ENCODE measurements at regions not wholly inside any gene's neighbourhood (a gene's known extent, or its start where the extent isn't known, plus 50 kb on each side); places are given as distances from the start of the nearest gene placed in this dataset.

GRCh38 chr9:86782831-86783230, 164.5 kb downstream of the GAS1 start:
- H3K4me3 Mint-ChIP-seq, result no peak overlapping the region
- TF ChIP-seq CTCF (IDR thresholded peaks at IDR 0.05), result no peak
- Histone ChIP-seq H3K9ac (ENCODE audit: insufficient read depth, low read length, poor library complexity, severe bottlenecking) (no peak overlapping the region), H3K9me3 (replicated peaks in 1 of 2; ENCODE audit: control insufficient read depth in 1 of 2, insufficient read depth in 1 of 2, low read length in 2 of 2) (no peaks in the 10 kb centered on the region), H3K36me3 (replicated peaks in 1 of 2; ENCODE audit: control insufficient read depth in 1 of 2, insufficient read depth in 2 of 2, low read length in 2 of 2) (no peaks in the 10 kb centered on the region), H3K4me3 (replicated peaks in 1 of 3; ENCODE audit: low read depth in 2 of 3, low read length in 3 of 3) (no peak overlapping the region), H3K4me2 (replicated peaks; ENCODE audit: extremely low read depth, low read length, poor library complexity, severe bottlenecking) (no peak overlapping the region), H3K4me1 (ENCODE audit: control insufficient read depth in 1 of 2, insufficient read depth in 2 of 2, low read length in 2 of 2) (peaks cover 0 to 5% of the 10 kb centered on the region in 2 donors), H3K27ac (ENCODE audit: low read depth in 1 of 2, low read length in 2 of 2) (no peak overlapping the region), H3K79me2 (ENCODE audit: insufficient read depth, low read length) (no peaks in the 10 kb centered on the region), H4K20me1 (ENCODE audit: insufficient read depth, low read length) (no peaks in the 10 kb centered on the region), H3K27me3 (ENCODE audit: control insufficient read depth in 2 of 2, insufficient read depth in 2 of 2, low read length in 2 of 2) (no peaks in the 10 kb centered on the region), H2AFZ (ENCODE audit: insufficient read depth, low read depth, low read length, poor library complexity, severe bottlenecking) (no peak overlapping the region)
- peaks cover 11% of the 10 kb centered on the region for H3K4me1 Mint-ChIP-seq
- WGBS (ENCODE audit: insufficient coverage), result no CpG with 5 or more reads among the region's 2 CpGs
- H3K36me3 Mint-ChIP-seq, result no peaks in the 10 kb centered on the region
- no peak for DNase-seq
- peaks cover 8 to 15% (median 9%) of the 10 kb centered on the region in 3 donors for H3K27me3 Mint-ChIP-seq (ENCODE audit: low read depth in 3 of 3)
- H3K9me3 Mint-ChIP-seq, result peaks cover 0 to 6% (median 1%) of the 10 kb centered on the region in 7 donors
- intact Hi-C loops (cut with micrococcal nuclease), result no loop called here
- no peak overlapping the region for H3K27ac Mint-ChIP-seq

DNA sequence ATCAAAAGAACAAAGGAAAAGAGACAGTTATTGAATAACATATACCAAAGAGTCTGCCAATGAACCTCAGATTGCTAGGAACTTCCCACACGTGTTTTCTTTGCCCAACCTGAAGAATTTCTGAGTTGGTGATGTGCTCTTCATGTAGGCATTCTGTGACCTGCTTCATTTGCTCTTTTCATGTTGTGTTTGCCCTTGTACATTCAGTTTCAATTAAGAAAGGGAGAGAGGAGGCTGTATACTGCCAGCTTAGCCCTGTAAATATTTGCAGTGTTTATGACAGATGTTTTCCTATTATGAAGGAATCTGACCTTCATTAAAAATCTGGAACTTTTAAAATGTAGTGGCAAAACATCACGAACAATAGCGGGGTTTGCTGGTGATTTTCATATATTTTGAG, 168.5 kb downstream of the GAS1 start:
- Histone ChIP-seq H4K20me1 (ENCODE audit: insufficient read depth, low read length) (no peaks in the 10 kb centered on the region), H3K4me2 (replicated peaks; ENCODE audit: extremely low read depth, low read length, poor library complexity, severe bottlenecking) (no peak overlapping the region), H3K27me3 (ENCODE audit: control insufficient read depth in 2 of 2, insufficient read depth in 2 of 2, low read length in 2 of 2) (peaks cover 0 to 3% of the 10 kb centered on the region in 2 donors), H3K27ac (ENCODE audit: low read depth in 1 of 2, low read length in 2 of 2) (no peak overlapping the region), H3K36me3 (replicated peaks in 1 of 2; ENCODE audit: control insufficient read depth in 1 of 2, insufficient read depth in 2 of 2, low read length in 2 of 2) (no peaks in the 10 kb centered on the region), H3K4me1 (ENCODE audit: control insufficient read depth in 1 of 2, insufficient read depth in 2 of 2, low read length in 2 of 2) (peaks cover 0 to 2% of the 10 kb centered on the region in 2 donors), H3K79me2 (ENCODE audit: insufficient read depth, low read length) (no peaks in the 10 kb centered on the region), H2AFZ (ENCODE audit: insufficient read depth, low read depth, low read length, poor library complexity, severe bottlenecking) (no peak overlapping the region), H3K9me3 (replicated peaks in 1 of 2; ENCODE audit: control insufficient read depth in 1 of 2, insufficient read depth in 1 of 2, low read length in 2 of 2) (no peaks in the 10 kb centered on the region), H3K9ac (ENCODE audit: insufficient read depth, low read length, poor library complexity, severe bottlenecking) (no peak overlapping the region), H3K4me3 (replicated peaks in 1 of 3; ENCODE audit: low read depth in 2 of 3, low read length in 3 of 3) (no peak overlapping the region)
- Mint-ChIP-seq H3K36me3 (no peaks in the 10 kb centered on the region), H3K27ac (no peak overlapping the region), H3K9me3 (peaks cover 0 to 4% (median 1%) of the 10 kb centered on the region in 7 donors), H3K4me1 (peaks cover 3% of the 10 kb centered on the region), H3K4me3 (no peak overlapping the region), H3K27me3 (ENCODE audit: low read depth in 3 of 3) (peaks cover 3 to 22% (median 3%) of the 10 kb centered on the region in 3 donors)
- DNase-seq, result no peak
- 93% methylated on average over 2 of the region's 3 CpGs for WGBS (ENCODE audit: insufficient coverage)
- intact Hi-C loops (cut with micrococcal nuclease), result no loop called here
- no peak for TF ChIP-seq CTCF (IDR thresholded peaks at IDR 0.05)

Data from CD14-positive monocyte (primary cell).